Neutrophil (primary cell): ENCODE measurements at regions not wholly inside any gene's neighbourhood (a gene's known extent, or its start where the extent isn't known, plus 50 kb on each side); places are given as distances from the start of the nearest gene placed in this dataset.

Experiments
- H3K27ac ChIP-seq: fragments of 200-600 bp; sonication (generic); 2 replicates; pipeline ENCODE4 v1.5.1; 2016; ENCODE audit warnings: mild to moderate bottlenecking, moderate library complexity
- H3K27me3 ChIP-seq: fragments of 200-600 bp; sonication (generic); 2 replicates; pipeline ENCODE4 v1.6.0; 2016; ENCODE audit warnings: mild to moderate bottlenecking
- H3K36me3 ChIP-seq: fragments of 200-600 bp; sonication (generic); 2 replicates; pipeline ENCODE4 v1.5.1; 2017
- H3K4me1 ChIP-seq, 2 experiments: fragments of 200-600 bp in 1 of 2; sonication (generic) in 1 of 2; 1 replicate in 1 of 2; 2 replicates in 1 of 2; pipeline versions ENCODE4 v1.5.1 to v1.6.1; 2013 to 2016; ENCODE audit warnings: low read depth in 1 of 2, low read length in 1 of 2, mild to moderate bottlenecking in 1 of 2, moderate library complexity in 1 of 2; ENCODE audit not compliant: control insufficient read depth in 1 of 2, insufficient read depth in 1 of 2
- H3K4me3 ChIP-seq, 2 experiments: fragments of 200-600 bp in 1 of 2; sonication (generic) in 1 of 2; 1 replicate in 1 of 2; 2 replicates in 1 of 2; pipeline ENCODE4 v1.5.1; 2013 to 2016; ENCODE audit warnings: low read depth in 1 of 2, low read length in 1 of 2, mild to moderate bottlenecking in 1 of 2, moderate library complexity in 1 of 2
- H3K9me3 ChIP-seq: fragments of 200-600 bp; sonication (generic); 2 replicates; pipeline ENCODE4 v1.5.1; 2016
- TF ChIP-seq, protein P1 (sequence below): fragments of 200-600 bp; sonication (generic); IDR thresholded peaks from 2 replicates; pipeline ENCODE4 v1.5.1; 2016; ENCODE audit warnings: antibody characterized with exemption

DNA sequence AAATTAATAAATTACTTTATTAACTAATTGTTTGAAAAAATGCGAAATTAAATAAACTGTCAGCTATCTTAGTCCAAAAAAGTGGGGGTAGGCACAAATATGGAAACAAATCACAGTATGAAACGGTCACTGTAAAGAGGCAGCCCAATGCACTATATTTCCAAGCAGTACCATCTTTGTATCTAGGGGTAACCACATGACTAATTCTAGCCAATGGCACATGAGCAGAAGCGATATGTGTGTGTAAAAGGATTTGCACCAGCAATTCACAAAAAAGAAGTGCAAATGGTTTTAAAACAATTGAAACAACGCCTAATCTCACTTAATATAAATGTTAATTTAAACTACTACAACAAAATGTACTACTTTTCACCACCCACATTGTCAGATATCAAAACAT is 129.5 kb upstream of the PRNP start:
- Histone ChIP-seq H3K4me3 (no peak overlapping the region), H3K36me3 (no peaks in the 10 kb centered on the region), H3K9me3 (no peaks in the 10 kb centered on the region), H3K4me1 (no peaks in the 10 kb centered on the region), H3K27ac (no peak overlapping the region), H3K27me3 (peaks cover 90% of the 10 kb centered on the region)
- TF ChIP-seq, protein P1, sequence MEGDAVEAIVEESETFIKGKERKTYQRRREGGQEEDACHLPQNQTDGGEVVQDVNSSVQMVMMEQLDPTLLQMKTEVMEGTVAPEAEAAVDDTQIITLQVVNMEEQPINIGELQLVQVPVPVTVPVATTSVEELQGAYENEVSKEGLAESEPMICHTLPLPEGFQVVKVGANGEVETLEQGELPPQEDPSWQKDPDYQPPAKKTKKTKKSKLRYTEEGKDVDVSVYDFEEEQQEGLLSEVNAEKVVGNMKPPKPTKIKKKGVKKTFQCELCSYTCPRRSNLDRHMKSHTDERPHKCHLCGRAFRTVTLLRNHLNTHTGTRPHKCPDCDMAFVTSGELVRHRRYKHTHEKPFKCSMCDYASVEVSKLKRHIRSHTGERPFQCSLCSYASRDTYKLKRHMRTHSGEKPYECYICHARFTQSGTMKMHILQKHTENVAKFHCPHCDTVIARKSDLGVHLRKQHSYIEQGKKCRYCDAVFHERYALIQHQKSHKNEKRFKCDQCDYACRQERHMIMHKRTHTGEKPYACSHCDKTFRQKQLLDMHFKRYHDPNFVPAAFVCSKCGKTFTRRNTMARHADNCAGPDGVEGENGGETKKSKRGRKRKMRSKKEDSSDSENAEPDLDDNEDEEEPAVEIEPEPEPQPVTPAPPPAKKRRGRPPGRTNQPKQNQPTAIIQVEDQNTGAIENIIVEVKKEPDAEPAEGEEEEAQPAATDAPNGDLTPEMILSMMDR = no peak

GRCh38 chr20:4555188-4555890 is 130.9 kb upstream of the PRNP start:
- Histone ChIP-seq H3K27me3 (peaks cover 91% of the 10 kb centered on the region), H3K36me3 (no peaks in the 10 kb centered on the region), H3K9me3 (no peaks in the 10 kb centered on the region), H3K4me3 (no peak overlapping the region), H3K27ac (no peak overlapping the region), H3K4me1 (no peaks in the 10 kb centered on the region)
- TF ChIP-seq, protein P1 = no peak

DNA sequence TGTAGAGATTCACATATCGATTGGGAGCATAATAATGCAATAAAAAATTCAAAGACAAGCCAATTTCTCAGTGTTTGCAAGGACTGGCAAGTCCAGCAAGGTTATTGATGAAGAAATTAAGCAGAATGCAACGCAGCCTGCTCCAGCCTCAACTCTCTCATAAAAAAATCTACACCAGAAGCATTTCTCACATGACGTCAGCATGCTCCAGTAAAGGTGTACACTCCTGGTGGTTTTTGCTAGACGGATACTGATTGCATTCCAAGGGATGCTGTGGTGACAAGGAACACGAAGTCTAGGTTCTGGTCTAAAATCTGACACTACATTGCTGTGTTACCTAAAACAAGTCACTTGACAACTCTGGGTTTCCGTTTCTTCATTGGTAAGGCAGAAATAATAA is 131.9 kb upstream of the PRNP start:
- Histone ChIP-seq H3K27me3 (peaks cover 88% of the 10 kb centered on the region), H3K4me1 (no peaks in the 10 kb centered on the region), H3K27ac (no peak overlapping the region), H3K4me3 (no peak overlapping the region), H3K36me3 (no peaks in the 10 kb centered on the region), H3K9me3 (no peaks in the 10 kb centered on the region)
- TF ChIP-seq, protein P1 = no peak

DNA sequence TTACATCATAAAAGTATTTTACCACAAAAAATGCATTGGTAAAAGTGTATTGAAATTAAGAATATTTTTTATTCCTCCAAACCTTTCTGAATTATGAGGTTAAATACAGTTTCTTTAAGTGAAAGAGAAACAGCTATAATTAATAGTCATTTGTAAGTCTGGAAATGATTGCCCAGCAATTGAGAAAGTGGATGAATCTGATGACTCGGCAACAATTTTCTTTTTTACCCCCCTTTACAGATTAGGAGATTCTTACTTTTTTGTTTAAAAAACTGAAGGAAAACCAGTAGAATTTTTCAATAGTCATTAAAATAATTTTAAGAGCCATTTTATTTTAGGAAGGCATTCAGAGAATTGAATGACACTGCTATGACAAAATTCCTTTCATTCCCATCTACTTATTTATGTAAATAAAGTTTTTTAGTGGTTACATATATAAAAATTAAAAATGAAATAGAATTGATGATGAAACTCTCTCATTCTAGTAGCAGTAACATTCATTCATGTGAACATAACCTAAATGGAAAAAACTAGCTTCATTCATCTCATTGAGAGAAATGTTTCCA is 134.1 kb upstream of the PRNP start:
- Histone ChIP-seq H3K36me3 (no peaks in the 10 kb centered on the region), H3K27ac (no peak overlapping the region), H3K27me3 (peaks cover 79% of the 10 kb centered on the region), H3K4me1 (no peaks in the 10 kb centered on the region), H3K4me3 (no peak overlapping the region), H3K9me3 (no peaks in the 10 kb centered on the region)
- TF ChIP-seq, protein P1 = no peak

GRCh38 chr20:4550740-4551139 is 135.5 kb upstream of the PRNP start:
- no peak overlapping the region for H3K4me3 ChIP-seq
- no peaks in the 10 kb centered on the region for H3K9me3 ChIP-seq
- H3K36me3 ChIP-seq = no peaks in the 10 kb centered on the region
- TF ChIP-seq, protein P1 = no peak
- no peak overlapping the region for H3K27ac ChIP-seq
- peaks cover 76% of the 10 kb centered on the region for H3K27me3 ChIP-seq
- H3K4me1 ChIP-seq = no peaks in the 10 kb centered on the region
